Thyroid gland (tissue), 4 donors: ENCODE measurements at regions not wholly inside any gene's neighbourhood (a gene's known extent, or its start where the extent isn't known, plus 50 kb on each side); places are given as distances from the start of the nearest gene placed in this dataset.

Source experiments
- CTCF ChIP-seq, 6 experiments: fragments of 200-600 bp in 3 of 6; fragments of 450-650 bp in 3 of 6; sonication (generic) in 3 of 6; IDR thresholded peaks; one replicate each; pipeline ENCODE4 v1.5.1; 2016 to 2019; ENCODE audit warnings: antibody characterized with exemption in 6 of 6, mild to moderate bottlenecking in 2 of 6, inconsistent platforms in 1 of 6, moderate library complexity in 1 of 6
- POLR2A ChIP-seq, 2 donors: fragments of 450-650 bp; IDR thresholded peaks; one replicate each; pipeline ENCODE4 v1.6.1; 2017; ENCODE audit warnings: antibody characterized with exemption in 2 of 2, mild to moderate bottlenecking in 2 of 2, moderate library complexity in 1 of 2

- TF ChIP-seq CTCF (IDR thresholded peaks at IDR 0.05) (no peak), POLR2A (IDR thresholded peaks at IDR 0.05) (no peak)
Observed at GRCh38 chr3:73883497-73883896, 258.8 kb upstream of the PDZRN3 start.
